Omental fat pad (tissue), 3 donors: ENCODE measurements at regions not wholly inside any gene's neighbourhood (a gene's known extent, or its start where the extent isn't known, plus 50 kb on each side); places are given as distances from the start of the nearest gene placed in this dataset.

Experiments
- ATAC-seq: fragments of 150-250 bp; one replicate; pipeline ENCODE4 v1.9.1; 2016; ENCODE audit warnings: mild to moderate bottlenecking, moderate library complexity; ENCODE audit not compliant: low FRiP score
- DNase-seq: peaks from one replicate; pipeline ENCODE4 v3.0.0-alpha.2; 2019; ENCODE audit warnings: low spot score
- TF ChIP-seq, protein P1 (sequence below), 3 donors: fragments of 450-650 bp; IDR thresholded peaks; one replicate each; pipeline ENCODE4 v1.5.1; 2016 to 2017; ENCODE audit warnings: antibody characterized with exemption in 3 of 3, mild to moderate bottlenecking in 3 of 3, moderate library complexity in 2 of 3

DNA sequence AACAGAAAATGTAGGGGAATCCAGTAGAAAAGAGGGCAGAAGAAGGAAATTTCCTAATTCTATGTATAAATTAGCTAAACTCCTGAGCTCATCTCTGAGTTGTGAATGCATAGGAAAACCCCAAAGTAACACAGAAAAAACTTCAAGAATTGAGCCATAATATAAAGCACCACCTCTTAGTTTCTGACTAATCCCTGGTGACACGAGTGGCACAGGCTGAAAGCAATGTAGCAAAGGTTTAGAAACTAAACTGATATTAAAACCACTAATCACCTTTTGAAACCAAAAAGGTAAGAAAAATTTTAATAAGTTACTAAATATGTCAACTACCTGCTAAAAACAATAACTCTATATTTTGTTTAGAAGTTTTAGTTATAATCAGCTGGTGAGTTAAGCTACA is 255.6 kb upstream of the NECTIN3 start:
- TF ChIP-seq, protein P1, sequence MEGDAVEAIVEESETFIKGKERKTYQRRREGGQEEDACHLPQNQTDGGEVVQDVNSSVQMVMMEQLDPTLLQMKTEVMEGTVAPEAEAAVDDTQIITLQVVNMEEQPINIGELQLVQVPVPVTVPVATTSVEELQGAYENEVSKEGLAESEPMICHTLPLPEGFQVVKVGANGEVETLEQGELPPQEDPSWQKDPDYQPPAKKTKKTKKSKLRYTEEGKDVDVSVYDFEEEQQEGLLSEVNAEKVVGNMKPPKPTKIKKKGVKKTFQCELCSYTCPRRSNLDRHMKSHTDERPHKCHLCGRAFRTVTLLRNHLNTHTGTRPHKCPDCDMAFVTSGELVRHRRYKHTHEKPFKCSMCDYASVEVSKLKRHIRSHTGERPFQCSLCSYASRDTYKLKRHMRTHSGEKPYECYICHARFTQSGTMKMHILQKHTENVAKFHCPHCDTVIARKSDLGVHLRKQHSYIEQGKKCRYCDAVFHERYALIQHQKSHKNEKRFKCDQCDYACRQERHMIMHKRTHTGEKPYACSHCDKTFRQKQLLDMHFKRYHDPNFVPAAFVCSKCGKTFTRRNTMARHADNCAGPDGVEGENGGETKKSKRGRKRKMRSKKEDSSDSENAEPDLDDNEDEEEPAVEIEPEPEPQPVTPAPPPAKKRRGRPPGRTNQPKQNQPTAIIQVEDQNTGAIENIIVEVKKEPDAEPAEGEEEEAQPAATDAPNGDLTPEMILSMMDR (IDR thresholded peaks at IDR 0.05): no peak
- no peak for ATAC-seq
- no peak for DNase-seq

DNA sequence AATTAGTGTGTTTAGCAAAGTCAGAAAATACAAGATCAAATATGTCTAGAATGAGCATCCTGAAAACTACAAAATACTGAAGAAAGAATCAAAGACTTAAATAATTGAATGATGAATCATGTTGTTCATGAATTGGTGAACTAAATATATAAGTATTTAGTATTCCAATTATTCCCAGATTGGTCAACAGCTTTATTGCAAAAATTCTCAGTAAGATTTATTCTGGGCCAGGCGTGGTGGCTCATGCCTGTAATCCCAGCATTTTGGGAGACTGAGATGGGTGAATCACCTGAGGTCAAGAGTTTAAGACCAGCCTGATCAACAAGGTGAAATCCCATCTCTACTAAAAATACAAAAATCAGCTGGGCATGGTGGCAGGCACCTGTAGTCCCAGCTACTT is 250.0 kb upstream of the NECTIN3 start:
- DNase-seq: no peak
- TF ChIP-seq, protein P1 (IDR thresholded peaks at IDR 0.05): no peak
- no peak for ATAC-seq

DNA sequence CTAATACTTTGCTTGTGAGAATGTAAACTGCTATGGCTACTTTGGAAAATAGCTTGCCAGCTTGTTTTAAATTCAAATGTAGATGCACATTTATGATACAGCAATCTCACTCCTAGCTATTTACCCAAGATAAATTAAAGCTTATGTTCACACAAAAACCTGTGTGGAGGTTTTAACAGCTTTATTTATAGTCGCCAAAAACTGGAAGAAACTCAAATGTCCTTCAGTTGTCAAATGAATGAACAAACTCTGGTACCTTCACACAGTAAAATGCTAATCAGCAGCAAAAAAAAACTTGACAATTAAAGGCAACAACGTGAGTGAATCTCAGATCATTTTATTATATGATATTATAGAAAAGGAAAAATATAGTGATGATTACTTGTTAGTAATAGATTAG is 248.6 kb upstream of the NECTIN3 start:
- TF ChIP-seq, protein P1 (IDR thresholded peaks at IDR 0.05): no peak
- ATAC-seq (no peak), DNase-seq (no peak)

DNA sequence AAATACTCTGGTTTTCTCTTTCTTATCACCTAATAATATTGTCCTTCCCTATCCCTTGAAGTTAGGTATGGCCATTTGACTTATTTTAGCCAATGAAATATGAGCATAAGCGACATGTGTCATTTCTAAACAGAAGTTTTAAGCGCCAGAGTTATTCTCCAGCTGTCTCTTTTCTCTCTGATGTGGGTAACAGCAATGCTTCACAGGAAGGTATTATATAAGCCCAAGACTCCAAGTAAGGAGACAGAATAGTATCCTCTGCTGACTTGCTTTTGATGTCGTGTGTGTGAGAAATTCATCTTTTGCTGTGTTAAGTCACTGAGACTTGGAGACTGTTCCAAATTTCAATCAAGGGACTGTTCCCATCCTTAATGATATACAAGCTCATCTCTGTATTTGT is 224.6 kb upstream of the NECTIN3 start:
- no peak for DNase-seq
- TF ChIP-seq, protein P1 (IDR thresholded peaks at IDR 0.05): no peak

DNA sequence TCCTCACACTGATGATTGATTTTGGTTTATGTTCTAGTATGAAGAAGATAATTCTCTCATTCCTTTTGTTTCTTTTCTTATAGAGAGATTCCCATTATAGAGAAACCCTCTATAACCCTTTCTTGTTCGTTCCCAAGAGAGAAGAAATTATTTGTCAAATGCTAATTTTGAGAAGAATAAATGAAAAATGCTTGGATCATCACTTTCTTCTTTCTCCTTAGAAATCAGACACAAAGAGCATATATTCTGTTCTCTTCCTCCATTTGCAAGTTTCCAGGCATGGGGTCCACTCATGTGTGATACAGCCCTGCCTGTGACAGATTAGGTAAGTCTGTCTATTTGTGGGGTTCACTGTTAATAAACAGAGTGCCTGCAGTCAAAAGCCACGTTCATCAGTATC is 222.6 kb upstream of the NECTIN3 start:
- ATAC-seq: no peak
- DNase-seq: no peak
- TF ChIP-seq, protein P1 (IDR thresholded peaks at IDR 0.05): no peak

More for the DNA sequence above, 224.6 kb upstream of the NECTIN3 start:
- ATAC-seq: no peak

DNA sequence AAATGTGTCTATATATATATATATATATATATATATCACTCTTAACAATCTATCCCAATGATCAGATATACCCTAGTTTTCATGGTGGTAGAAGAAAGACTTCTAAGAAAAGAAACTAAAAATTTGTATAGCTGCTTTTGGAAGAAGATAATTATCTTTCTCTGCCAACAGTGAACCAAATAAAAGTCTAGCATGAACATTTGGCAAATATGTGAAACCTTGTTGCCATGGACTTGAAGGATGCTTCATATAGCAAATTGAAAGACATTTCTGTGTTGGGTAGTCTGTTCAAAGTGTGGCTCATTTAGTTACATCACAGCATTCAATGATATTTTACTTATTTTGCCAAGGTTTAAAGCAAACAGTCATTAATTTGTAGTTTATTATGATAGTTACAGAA is 219.9 kb upstream of the NECTIN3 start:
- TF ChIP-seq, protein P1 (IDR thresholded peaks at IDR 0.05): no peak
- ATAC-seq (no peak), DNase-seq (no peak)

DNA sequence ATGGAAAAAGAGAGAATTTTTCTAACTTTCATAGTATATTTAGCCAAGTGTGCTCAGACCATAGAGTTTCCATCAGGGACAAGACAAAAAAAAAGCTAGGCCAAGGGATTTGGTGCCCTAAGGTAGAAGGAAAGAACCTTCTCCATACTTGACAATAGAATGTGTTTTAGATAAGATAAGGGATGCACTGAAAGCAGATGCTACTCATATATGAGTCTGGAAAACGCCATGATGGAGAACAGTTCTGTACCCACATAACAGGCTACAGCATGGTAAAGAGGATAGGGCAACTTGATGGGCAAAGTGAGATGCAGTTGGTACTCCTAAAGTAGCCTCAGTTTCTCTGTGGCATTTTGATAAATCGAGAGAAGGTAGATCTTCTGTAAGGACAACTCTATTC is 216.4 kb upstream of the NECTIN3 start:
- DNase-seq (no peak), ATAC-seq (no peak)
- TF ChIP-seq, protein P1 (IDR thresholded peaks at IDR 0.05): no peak
